Panc1 (cell line): ENCODE measurements at regions not wholly inside any gene's neighbourhood (a gene's known extent, or its start where the extent isn't known, plus 50 kb on each side); places are given as distances from the start of the nearest gene placed in this dataset.

Experiments used
- ATAC-seq: fragments of 200-7000 bp; cut with Tn5 transposase; 2 replicates; pipeline ENCODE4 v1.9.1; 2020; ENCODE audit warnings: mild to moderate bottlenecking, moderate library complexity
- BruUV-seq: library from RNA; stranded (reverse); fragments of 400-500 nt; replicated peaks from 2 replicates; lab custom pipeline; 2021; lab: Mats Ljungman, UMichigan
- CTCF ChIA-PET: fragments of 300-600 bp; sonication (Branson Sonifier 250); formaldehyde crosslinking; loops from one replicate; lab custom pipeline; 2022; ENCODE audit warnings: antibody characterized with exemption; lab: Charles Lee
- POLR2A ChIA-PET: fragments of 300-600 bp; sonication (Branson Sonifier 250); formaldehyde crosslinking; loops from one replicate; lab custom pipeline; 2022; ENCODE audit warnings: antibody characterized with exemption; lab: Charles Lee
- DNase-seq: peaks from one replicate; pipeline ENCODE4 v3.0.0-alpha.2; 2010; ENCODE audit warnings: low read depth, low spot score
- H3K27ac ChIP-seq: 2 replicates; pipeline ENCODE4 v1.5.1; 2011; ENCODE audit warnings: mild to moderate bottlenecking, low read length, inconsistent platforms
- H3K27me3 ChIP-seq: fragments of 200-500 bp; sonication (Bioruptor generic); 2 replicates; pipeline ENCODE4 v1.6.0; 2014; ENCODE audit warnings: low read length, inconsistent platforms; ENCODE audit not compliant: control insufficient read depth, insufficient read depth
- H3K36me3 ChIP-seq: fragments of 200-500 bp; sonication (Bioruptor generic); 2 replicates; pipeline ENCODE4 v1.5.1; 2014; ENCODE audit warnings: inconsistent platforms, mild to moderate bottlenecking, low read length, moderate library complexity; ENCODE audit not compliant: control insufficient read depth, insufficient read depth
- H3K4me1 ChIP-seq: 2 replicates; pipeline ENCODE4 v1.5.1; 2011; ENCODE audit warnings: inconsistent platforms, mild to moderate bottlenecking, low read length, moderate library complexity; ENCODE audit not compliant: control insufficient read depth, insufficient read depth
- H3K4me3 ChIP-seq, 2 experiments: 2 replicates each; pipeline ENCODE4 v1.5.1; 2011 to 2012; ENCODE audit warnings: low read depth in 2 of 2, low read length in 2 of 2, mild to moderate bottlenecking in 2 of 2, inconsistent platforms in 1 of 2, moderate library complexity in 1 of 2
- H3K9me3 ChIP-seq: fragments of 200-500 bp; sonication (Bioruptor generic); 2 replicates; pipeline ENCODE4 v1.5.1; 2014; ENCODE audit warnings: low read depth, mild to moderate bottlenecking, inconsistent platforms, low read length, moderate library complexity; ENCODE audit not compliant: control insufficient read depth, insufficient read depth
- POLR2AphosphoS5 ChIP-seq: IDR thresholded peaks from 2 replicates; pipeline ENCODE4 v1.6.1; 2012; ENCODE audit warnings: mild to moderate bottlenecking, low read depth, low read length, moderate library complexity
- REST ChIP-seq, 2 experiments: IDR thresholded peaks; 2 replicates each; pipeline ENCODE4 v1.6.1; 2011 to 2012; ENCODE audit warnings: low read depth in 2 of 2, control low read depth in 1 of 2, low read length in 1 of 2, mild to moderate bottlenecking in 1 of 2, moderate library complexity in 1 of 2; ENCODE audit not compliant: insufficient read depth in 1 of 2
- SIN3A ChIP-seq: IDR thresholded peaks from 2 replicates; pipeline ENCODE4 v1.6.1; 2012; ENCODE audit warnings: low read depth, mild to moderate bottlenecking, low read length, moderate library complexity, borderline replicate concordance; ENCODE audit not compliant: insufficient read depth
- TCF7L2 ChIP-seq: IDR thresholded peaks from 2 replicates; pipeline ENCODE4 v1.6.1; 2011; ENCODE audit warnings: mild to moderate bottlenecking, low read depth, low read length, inconsistent platforms
- in situ Hi-C: cut with HindIII; loops from 2 replicates; pipeline ENCODE4 v1.10.0; 2016; ENCODE audit warnings: low sequenced_read_pairs, low pct_unique_long_range_greater_than_20kb
- intact Hi-C: fragments of 100-400 bp; cut with micrococcal nuclease; formaldehyde crosslinking; loops from one replicate; pipeline ENCODE4 v1.10.0; 2022; ENCODE audit not compliant: unreplicated experiment
- TF ChIP-seq, protein P1 (sequence below): fragments of 450-650 bp; IDR thresholded peaks from 2 replicates; pipeline ENCODE4 v1.5.1; 2017; ENCODE audit warnings: mild to moderate bottlenecking

GRCh38 chr6:48809700-48810099 is 653.4 kb downstream of the MMUT start:
- TF ChIP-seq SIN3A = no peak
- no peak for TF ChIP-seq TCF7L2
- TF ChIP-seq, protein P1, sequence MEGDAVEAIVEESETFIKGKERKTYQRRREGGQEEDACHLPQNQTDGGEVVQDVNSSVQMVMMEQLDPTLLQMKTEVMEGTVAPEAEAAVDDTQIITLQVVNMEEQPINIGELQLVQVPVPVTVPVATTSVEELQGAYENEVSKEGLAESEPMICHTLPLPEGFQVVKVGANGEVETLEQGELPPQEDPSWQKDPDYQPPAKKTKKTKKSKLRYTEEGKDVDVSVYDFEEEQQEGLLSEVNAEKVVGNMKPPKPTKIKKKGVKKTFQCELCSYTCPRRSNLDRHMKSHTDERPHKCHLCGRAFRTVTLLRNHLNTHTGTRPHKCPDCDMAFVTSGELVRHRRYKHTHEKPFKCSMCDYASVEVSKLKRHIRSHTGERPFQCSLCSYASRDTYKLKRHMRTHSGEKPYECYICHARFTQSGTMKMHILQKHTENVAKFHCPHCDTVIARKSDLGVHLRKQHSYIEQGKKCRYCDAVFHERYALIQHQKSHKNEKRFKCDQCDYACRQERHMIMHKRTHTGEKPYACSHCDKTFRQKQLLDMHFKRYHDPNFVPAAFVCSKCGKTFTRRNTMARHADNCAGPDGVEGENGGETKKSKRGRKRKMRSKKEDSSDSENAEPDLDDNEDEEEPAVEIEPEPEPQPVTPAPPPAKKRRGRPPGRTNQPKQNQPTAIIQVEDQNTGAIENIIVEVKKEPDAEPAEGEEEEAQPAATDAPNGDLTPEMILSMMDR = no peak
- TF ChIP-seq REST (IDR thresholded peaks at IDR 0.05; ENCODE audit: insufficient read depth in 1 of 2, low read depth in 2 of 2, low read length in 1 of 2) = no peak
- no peak for TF ChIP-seq POLR2AphosphoS5
- Histone ChIP-seq H3K4me1 (no peaks in the 10 kb centered on the region), H3K27me3 (no peaks in the 10 kb centered on the region), H3K27ac (no peak overlapping the region), H3K36me3 (no peaks in the 10 kb centered on the region), H3K4me3 (no peak overlapping the region), H3K9me3 (no peaks in the 10 kb centered on the region)
- ATAC-seq (no peak), DNase-seq (no peak)
- in situ Hi-C loops = no loop called here
- ChIA-PET CTCF (no interaction called here), POLR2A (no interaction called here)
- intact Hi-C loops = no loop called here
- BruUV-seq = no TSS peak

DNA sequence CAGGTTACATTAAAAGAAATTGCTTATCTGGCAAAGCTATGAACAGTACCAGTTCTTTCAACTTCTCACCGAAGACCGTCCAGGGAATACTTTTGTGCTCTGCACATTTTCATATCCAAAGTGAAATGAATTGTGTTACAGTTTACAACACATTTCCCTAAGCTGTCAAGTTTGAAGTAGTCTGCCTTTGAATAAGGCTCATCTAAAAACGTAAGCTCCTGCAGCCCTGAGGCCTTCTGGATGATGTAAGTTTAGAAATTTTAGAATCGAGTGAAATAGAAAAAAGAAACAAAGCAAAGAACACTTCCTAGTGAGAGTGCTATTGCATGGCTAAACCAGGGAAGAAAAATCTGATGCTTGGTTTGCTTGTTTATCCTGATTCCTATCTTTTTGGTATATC is 653.8 kb downstream of the MMUT start:
- ATAC-seq (no peak), DNase-seq (no peak)
- H3K4me3 ChIP-seq = no peak overlapping the region
- H3K4me1 ChIP-seq = no peaks in the 10 kb centered on the region
- H3K9me3 ChIP-seq = no peaks in the 10 kb centered on the region
- no peaks in the 10 kb centered on the region for H3K27me3 ChIP-seq
- intact Hi-C loops (no loop called here), in situ Hi-C loops (no loop called here)
- CTCF ChIA-PET = no interaction called here
- H3K36me3 ChIP-seq = no peaks in the 10 kb centered on the region
- no peak for TF ChIP-seq POLR2AphosphoS5
- TF ChIP-seq TCF7L2 = no peak
- TF ChIP-seq SIN3A = no peak
- TF ChIP-seq, protein P1 = no peak
- no peak for TF ChIP-seq REST (IDR thresholded peaks at IDR 0.05; ENCODE audit: insufficient read depth in 1 of 2, low read depth in 2 of 2, low read length in 1 of 2)
- H3K27ac ChIP-seq = no peak overlapping the region
- no TSS peak for BruUV-seq
- POLR2A ChIA-PET = no interaction called here
